ENCODE measurements at regions not wholly inside any gene's neighbourhood (a gene's known extent, or its start where the extent isn't known, plus 50 kb on each side); places are given as distances from the start of the nearest gene placed in this dataset.

DNA sequence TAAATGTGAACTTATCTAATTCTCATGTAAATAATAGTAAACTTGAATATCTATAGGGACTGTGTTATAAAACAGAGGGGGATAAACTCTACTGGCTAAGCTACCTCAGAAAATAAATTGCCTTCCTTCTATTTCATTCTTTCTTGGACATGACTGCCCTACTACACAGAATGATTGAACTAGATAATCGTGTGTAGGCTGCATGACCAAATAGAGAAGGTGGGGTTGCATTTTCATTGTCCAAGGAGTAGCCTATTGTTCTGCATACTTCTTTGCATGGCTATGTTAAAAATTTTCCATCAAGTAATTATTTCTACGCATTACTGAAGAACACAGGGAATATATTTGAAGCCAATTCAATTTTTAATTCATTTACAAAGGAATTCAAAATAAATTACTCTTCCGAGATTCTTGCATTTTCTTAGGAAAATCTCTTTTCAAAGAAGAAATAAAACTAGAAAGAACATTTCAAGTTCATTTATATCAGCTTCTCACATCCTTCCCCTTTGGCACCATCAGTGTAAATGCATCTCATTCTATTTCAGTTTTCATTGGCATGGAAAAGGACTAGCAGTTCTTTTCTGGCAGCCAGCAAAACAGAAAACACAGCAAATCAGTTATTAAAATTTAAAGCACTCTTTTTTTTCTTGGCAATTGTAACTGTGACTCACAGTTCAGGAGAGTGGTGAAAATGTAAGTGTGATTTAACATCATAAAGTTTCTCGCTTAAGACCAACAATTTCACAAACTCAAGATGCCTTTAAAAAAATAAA lies 714.7 kb downstream of the NCAM2 start:
- no TSS peak for BruUV-seq (replicated peaks)
- Histone ChIP-seq H3K9ac (ENCODE audit: control insufficient read depth, insufficient read depth, low read length) (no peak overlapping the region), H2AFZ (ENCODE audit: control insufficient read depth, low read depth, low read length) (no peak overlapping the region), H3K27ac (ENCODE audit: control insufficient read depth, insufficient read depth) (no peak overlapping the region), H3K4me2 (ENCODE audit: control insufficient read depth, insufficient read depth) (no peak overlapping the region), H3K4me1 (ENCODE audit: control insufficient read depth, insufficient read depth, low read length) (no peaks in the 10 kb centered on the region), H3K9me3 (replicated peaks; ENCODE audit: control insufficient read depth, insufficient read depth, low read length) (no peaks in the 10 kb centered on the region), H3K4me3 (no peak overlapping the region), H4K20me1 (ENCODE audit: control insufficient read depth, insufficient read depth) (no peaks in the 10 kb centered on the region), H3K79me2 (ENCODE audit: control insufficient read depth, insufficient read depth, low read length) (no peaks in the 10 kb centered on the region), H3K27me3 (replicated peaks in 1 of 2; ENCODE audit: control insufficient read depth in 2 of 2, insufficient read depth in 2 of 2, low read length in 1 of 2) (no peaks in the 10 kb centered on the region), H3K36me3 (ENCODE audit: control insufficient read depth in 2 of 2, insufficient read depth in 2 of 2, low read length in 1 of 2) (no peaks in the 10 kb centered on the region)
- DNase-seq (ENCODE audit: low read depth, low spot score) (no peak), ATAC-seq (no peak), FAIRE-seq (no peak)
- in situ Hi-C loops (cut with MboI): no loop called here
- CTCF ChIA-PET: no interaction called here
- RAD21 ChIA-PET (ENCODE audit: unreplicated experiment): no interaction called here
- TF ChIP-seq, protein P1, sequence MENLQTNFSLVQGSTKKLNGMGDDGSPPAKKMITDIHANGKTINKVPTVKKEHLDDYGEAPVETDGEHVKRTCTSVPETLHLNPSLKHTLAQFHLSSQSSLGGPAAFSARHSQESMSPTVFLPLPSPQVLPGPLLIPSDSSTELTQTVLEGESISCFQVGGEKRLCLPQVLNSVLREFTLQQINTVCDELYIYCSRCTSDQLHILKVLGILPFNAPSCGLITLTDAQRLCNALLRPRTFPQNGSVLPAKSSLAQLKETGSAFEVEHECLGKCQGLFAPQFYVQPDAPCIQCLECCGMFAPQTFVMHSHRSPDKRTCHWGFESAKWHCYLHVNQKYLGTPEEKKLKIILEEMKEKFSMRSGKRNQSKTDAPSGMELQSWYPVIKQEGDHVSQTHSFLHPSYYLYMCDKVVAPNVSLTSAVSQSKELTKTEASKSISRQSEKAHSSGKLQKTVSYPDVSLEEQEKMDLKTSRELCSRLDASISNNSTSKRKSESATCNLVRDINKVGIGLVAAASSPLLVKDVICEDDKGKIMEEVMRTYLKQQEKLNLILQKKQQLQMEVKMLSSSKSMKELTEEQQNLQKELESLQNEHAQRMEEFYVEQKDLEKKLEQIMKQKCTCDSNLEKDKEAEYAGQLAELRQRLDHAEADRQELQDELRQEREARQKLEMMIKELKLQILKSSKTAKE (IDR thresholded peaks at IDR 0.05; ENCODE audit: low read depth, poor library complexity, severe bottlenecking): no peak
- no peak for TF ChIP-seq BACH1 (IDR thresholded peaks at IDR 0.05; ENCODE audit: borderline replicate concordance)
- TF ChIP-seq RB1 (IDR thresholded peaks at IDR 0.05; ENCODE audit: borderline replicate concordance): no peak
- no peak for TF ChIP-seq STAT3 (IDR thresholded peaks at IDR 0.05; ENCODE audit: low read depth, low read length)
- no peak for TF ChIP-seq SMAD1 (IDR thresholded peaks at IDR 0.05; ENCODE audit: low read depth, partially characterized antibody)
- no peak for TF ChIP-seq STAT1 (conservative IDR thresholded peaks at IDR 0.05)
- TF ChIP-seq, protein P2, sequence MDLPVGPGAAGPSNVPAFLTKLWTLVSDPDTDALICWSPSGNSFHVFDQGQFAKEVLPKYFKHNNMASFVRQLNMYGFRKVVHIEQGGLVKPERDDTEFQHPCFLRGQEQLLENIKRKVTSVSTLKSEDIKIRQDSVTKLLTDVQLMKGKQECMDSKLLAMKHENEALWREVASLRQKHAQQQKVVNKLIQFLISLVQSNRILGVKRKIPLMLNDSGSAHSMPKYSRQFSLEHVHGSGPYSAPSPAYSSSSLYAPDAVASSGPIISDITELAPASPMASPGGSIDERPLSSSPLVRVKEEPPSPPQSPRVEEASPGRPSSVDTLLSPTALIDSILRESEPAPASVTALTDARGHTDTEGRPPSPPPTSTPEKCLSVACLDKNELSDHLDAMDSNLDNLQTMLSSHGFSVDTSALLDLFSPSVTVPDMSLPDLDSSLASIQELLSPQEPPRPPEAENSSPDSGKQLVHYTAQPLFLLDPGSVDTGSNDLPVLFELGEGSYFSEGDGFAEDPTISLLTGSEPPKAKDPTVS (IDR thresholded peaks at IDR 0.05; ENCODE audit: low read depth, low read length): no peak
- intact Hi-C loops (cut with micrococcal nuclease; ENCODE audit: unreplicated experiment): loop anchor here (1.0 kb wide), 1 partner anchor 30 kb away; no protein-coding TSS in a partner anchor
- SMC1A ChIA-PET (ENCODE audit: uncharacterized antibody, unreplicated experiment): no interaction called here
- POLR2A ChIA-PET: no interaction called here
- 0% methylated on average over 4 of the region's 4 CpGs for whole genome bisulfite sequencing (ENCODE audit: insufficient coverage, insufficient replicate concordance, low lambda C conversion rate, missing lambda C conversion rate)
